ENCODE measurements at regions not wholly inside any gene's neighbourhood (a gene's known extent, or its start where the extent isn't known, plus 50 kb on each side); places are given as distances from the start of the nearest gene placed in this dataset.

- TF ChIP-seq ZNF462 (CRISPR knock-in tag; IDR thresholded peaks at IDR 0.05) (no peak), ZNF331 (CRISPR knock-in tag; IDR thresholded peaks at IDR 0.05; ENCODE audit: low read depth) (no peak), CTCF (conservative IDR thresholded peaks at IDR 0.05; ENCODE audit: low read depth in 2 of 2) (no peak), EZH2phosphoT487 (IDR thresholded peaks at IDR 0.05; ENCODE audit: unreplicated experiment) (no peak)
Observed at GRCh38 chr2:39855856-39856255, 76.8 kb upstream of the THUMPD2 start (continued).

DNA sequence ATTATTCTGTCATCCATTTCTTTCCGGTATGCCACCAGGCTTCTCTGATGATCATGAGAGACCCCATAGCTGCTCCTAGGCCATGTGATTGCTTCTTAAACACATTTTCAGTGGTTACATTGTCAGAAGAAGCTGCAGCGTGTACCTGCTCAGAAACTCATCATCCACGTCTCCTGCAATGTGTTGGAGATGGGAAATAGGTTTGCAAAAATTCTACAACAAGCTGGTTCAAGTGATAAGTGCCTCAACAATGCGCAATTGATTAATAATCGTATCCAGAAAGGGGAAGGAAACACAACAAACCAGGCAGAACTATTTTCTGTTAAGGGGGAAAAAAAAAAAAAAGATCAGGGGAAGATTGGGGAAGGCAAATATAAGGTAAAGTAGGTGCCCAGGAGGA lies 75.7 kb upstream of the THUMPD2 start:
- no peak overlapping the region for H3K4me3 Mint-ChIP-seq
- Histone ChIP-seq H3K27ac (ENCODE audit: low read depth) (no peak overlapping the region), H3K4me3 (no peak overlapping the region), H3K36me3 (ENCODE audit: insufficient read depth) (no peaks in the 10 kb centered on the region), H3K9me2 (ENCODE audit: insufficient read depth) (0 out of 2 replicates have a peak, but pooled peaks cover 3% of the 10 kb centered on the region), H3F3A (replicated peaks; ENCODE audit: low read depth) (no peaks in the 10 kb centered on the region), H3K27me3 (ENCODE audit: insufficient read depth) (no peaks in the 10 kb centered on the region), H3K4me2 (no peak overlapping the region), H3K79me2 (replicated peaks; ENCODE audit: insufficient read depth) (no peaks in the 10 kb centered on the region), H3K4me1 (ENCODE audit: insufficient read depth) (peaks cover 12% of the 10 kb centered on the region), H2AFZ (peak overlapping the region; percentile 85; the same call in 1 of the 2 replicates), H4K20me1 (replicated peaks; ENCODE audit: insufficient read depth) (no peaks in the 10 kb centered on the region)
- H3K36me3 Mint-ChIP-seq (ENCODE audit: low read depth) = no peaks in the 10 kb centered on the region
- TF ChIP-seq ZNF114 (CRISPR knock-in tag; IDR thresholded peaks at IDR 0.05) = no peak
- no peak overlapping the region for H3K27ac Mint-ChIP-seq
- H3K4me1 Mint-ChIP-seq = peaks cover 17% of the 10 kb centered on the region; the same call in 2 of the 3 replicates
- ATAC-seq = no peak
- H3K27me3 Mint-ChIP-seq (ENCODE audit: insufficient read depth, low read depth, poor library complexity) = no peaks in the 10 kb centered on the region
- DNase-seq (ENCODE audit: low spot score) = no peak
- H3K9me3 Mint-ChIP-seq = no peaks in the 10 kb centered on the region

All from GM23338 (cell line).